Ecto neural progenitor cell (in vitro differentiated cells): ENCODE measurements at regions not wholly inside any gene's neighbourhood (a gene's known extent, or its start where the extent isn't known, plus 50 kb on each side); places are given as distances from the start of the nearest gene placed in this dataset.
"Not testable (repeated sequence)": the region's sequence is repeated elsewhere in the genome, so short reads cannot be mapped to it uniquely, and the experiment has no call there.

Experiments used
- DNase-seq: peaks from one replicate; pipeline ENCODE4 v3.0.0-alpha.2; 2018; ENCODE audit warnings: low spot score

- DNase-seq: no peak
These were observed 161.7 kb downstream of the BMP7 start for GRCh38 chr20:57104651-57105204.

- no peak for DNase-seq
These were observed 160.3 kb downstream of the BMP7 start for GRCh38 chr20:57106030-57106682.

- DNase-seq: no peak
These were observed 159.7 kb downstream of the BMP7 start for GRCh38 chr20:57106692-57107091.

- DNase-seq: no peak
These were observed 159.2 kb downstream of the BMP7 start for GRCh38 chr20:57107208-57107607.

GRCh38 chr20:57108218-57108617, 158.2 kb downstream of the BMP7 start:
- DNase-seq: no peak

- DNase-seq: no peak
These were observed 157.5 kb downstream of the BMP7 start for GRCh38 chr20:57108742-57109570.

GRCh38 chr20:57109571-57109953, 156.9 kb downstream of the BMP7 start:
- DNase-seq: no peak

GRCh38 chr20:57110121-57111027, 156.1 kb downstream of the BMP7 start:
- DNase-seq: not testable (repeated sequence)

- DNase-seq: no peak
These were observed 155.4 kb downstream of the BMP7 start for GRCh38 chr20:57111028-57111373.

GRCh38 chr20:57112448-57112847, 154.0 kb downstream of the BMP7 start:
- DNase-seq: no peak

GRCh38 chr20:57114290-57115005, 152.0 kb downstream of the BMP7 start:
- no peak for DNase-seq

GRCh38 chr20:57117296-57117695, 149.1 kb downstream of the BMP7 start:
- DNase-seq: no peak

- no peak for DNase-seq
These were observed 148.2 kb downstream of the BMP7 start for GRCh38 chr20:57118107-57118769.
